Common myeloid progenitor, CD34-positive (primary cell): ENCODE measurements at regions not wholly inside any gene's neighbourhood (a gene's known extent, or its start where the extent isn't known, plus 50 kb on each side); places are given as distances from the start of the nearest gene placed in this dataset.

Source experiments
- CTCF ChIA-PET: fragments of 350-600 bp; sonication (Branson Sonifier 250); formaldehyde crosslinking; loops from one replicate; lab custom pipeline; 2021; ENCODE audit warnings: antibody characterized with exemption; lab: Charles Lee
- POLR2A ChIA-PET: fragments of 350-600 bp; sonication (Branson Sonifier 250); formaldehyde crosslinking; loops from one replicate; lab custom pipeline; 2021; ENCODE audit warnings: antibody characterized with exemption; lab: Charles Lee
- DNase-seq, 3 donors: peaks; one replicate each; pipeline versions ENCODE4 v3.0.0 to v3.0.0-alpha.2; 2013
- H3K27ac ChIP-seq, 2 experiments: 1 replicate in 1 of 2; 2 replicates in 1 of 2; pipeline ENCODE4 v1.7.0; 2013; ENCODE audit warnings: inconsistent platforms in 2 of 2, low read length in 2 of 2, mild to moderate bottlenecking in 2 of 2, low read depth in 1 of 2, moderate library complexity in 1 of 2; ENCODE audit not compliant: severe bottlenecking in 2 of 2, insufficient read depth in 1 of 2, poor library complexity in 1 of 2
- H3K27me3 ChIP-seq, 5 experiments: replicated peaks in 2 of 5; 1 replicate in 3 of 5; 2 replicates in 2 of 5; pipeline versions ENCODE4 v1.6.1 to v1.7.0; 2013; ENCODE audit warnings: low read length in 4 of 5, mild to moderate bottlenecking in 2 of 5, moderate library complexity in 2 of 5, inconsistent platforms in 1 of 5; ENCODE audit not compliant: insufficient read depth in 5 of 5, control insufficient read depth in 4 of 5
- H3K36me3 ChIP-seq, 4 experiments: 1 replicate in 2 of 4; 2 replicates in 2 of 4; pipeline versions ENCODE4 v1.6.1 to v1.7.0; 2013; ENCODE audit warnings: low read length in 3 of 4, control low read depth in 1 of 4, mild to moderate bottlenecking in 1 of 4; ENCODE audit not compliant: control insufficient read depth in 4 of 4, insufficient read depth in 4 of 4
- H3K4me1 ChIP-seq, 4 experiments: 1 replicate in 3 of 4; 2 replicates in 1 of 4; pipeline versions ENCODE4 v1.6.1 to v1.7.1; 2013; ENCODE audit warnings: low read length in 3 of 4, mild to moderate bottlenecking in 3 of 4, control low read depth in 1 of 4, inconsistent platforms in 1 of 4, moderate library complexity in 1 of 4; ENCODE audit not compliant: control insufficient read depth in 4 of 4, insufficient read depth in 4 of 4; ENCODE audit errors: control extremely low read depth in 1 of 4
- H3K4me3 ChIP-seq, 7 experiments: 1 replicate in 4 of 7; 2 replicates in 3 of 7; pipeline versions ENCODE4 v1.5.1 to v1.7.0; 2013; ENCODE audit warnings: mild to moderate bottlenecking in 7 of 7, low read length in 6 of 7, moderate library complexity in 6 of 7, inconsistent platforms in 2 of 7, low read depth in 2 of 7, control low read depth in 1 of 7; ENCODE audit not compliant: insufficient read depth in 4 of 7, control insufficient read depth in 1 of 7; ENCODE audit errors: extremely low read depth in 1 of 7
- H3K9me3 ChIP-seq, 5 experiments: 1 replicate in 4 of 5; 2 replicates in 1 of 5; pipeline versions ENCODE4 v1.6.1 to v1.7.1; 2013; ENCODE audit warnings: low read length in 4 of 5, mild to moderate bottlenecking in 2 of 5, inconsistent platforms in 1 of 5, low read depth in 1 of 5, moderate library complexity in 1 of 5; ENCODE audit not compliant: control insufficient read depth in 4 of 5, insufficient read depth in 2 of 5; ENCODE audit errors: control extremely low read depth in 1 of 5
- WGBS: methylation state at CpG from one replicate; pipeline ENCODE4 v1.1.5; 2013; ENCODE audit not compliant: insufficient coverage; 5-methylcytosine and 5-hydroxymethylcytosine counted together

GRCh38 chr1:189150624-189151023, 1327.0 kb downstream of the BRINP3 start:
- 100% methylated on average over 3 of the region's 6 CpGs for WGBS
- Histone ChIP-seq H3K9me3 (no peaks in the 10 kb centered on the region), H3K36me3 (no peaks in the 10 kb centered on the region), H3K27me3 (no peaks in the 10 kb centered on the region), H3K4me3 (no peak overlapping the region), H3K27ac (no peak overlapping the region), H3K4me1 (no peaks in the 10 kb centered on the region)
- ChIA-PET CTCF (no interaction called here), POLR2A (no interaction called here)
- DNase-seq: no peak

DNA sequence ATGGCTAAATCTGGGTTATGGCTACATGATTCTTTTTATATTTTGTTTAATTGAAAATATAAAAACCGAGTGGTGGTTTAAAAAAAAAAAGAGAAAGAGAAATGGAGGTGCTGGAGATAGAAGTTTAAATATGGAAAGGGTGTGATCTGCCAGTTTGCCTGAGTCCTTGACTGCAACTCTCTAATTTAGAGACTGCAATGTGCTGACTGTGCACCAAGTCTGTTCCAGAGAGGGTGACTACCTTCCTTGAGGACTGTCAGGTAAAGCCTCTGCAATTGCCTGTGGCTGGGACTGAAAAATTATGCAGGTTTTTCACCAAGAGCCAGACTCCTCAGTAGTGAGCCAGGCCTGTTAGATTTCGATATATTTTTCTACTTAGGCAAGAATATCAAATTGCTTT, 1326.3 kb downstream of the BRINP3 start:
- 100% methylated on average over 1 of the region's 2 CpGs for WGBS
- no peak for DNase-seq
- H3K4me1 ChIP-seq: no peaks in the 10 kb centered on the region
- H3K36me3 ChIP-seq: no peaks in the 10 kb centered on the region
- H3K9me3 ChIP-seq: no peaks in the 10 kb centered on the region
- no peak overlapping the region for H3K4me3 ChIP-seq
- no peak overlapping the region for H3K27ac ChIP-seq
- H3K27me3 ChIP-seq: no peaks in the 10 kb centered on the region
- POLR2A ChIA-PET: no interaction called here
- CTCF ChIA-PET: no interaction called here

DNA sequence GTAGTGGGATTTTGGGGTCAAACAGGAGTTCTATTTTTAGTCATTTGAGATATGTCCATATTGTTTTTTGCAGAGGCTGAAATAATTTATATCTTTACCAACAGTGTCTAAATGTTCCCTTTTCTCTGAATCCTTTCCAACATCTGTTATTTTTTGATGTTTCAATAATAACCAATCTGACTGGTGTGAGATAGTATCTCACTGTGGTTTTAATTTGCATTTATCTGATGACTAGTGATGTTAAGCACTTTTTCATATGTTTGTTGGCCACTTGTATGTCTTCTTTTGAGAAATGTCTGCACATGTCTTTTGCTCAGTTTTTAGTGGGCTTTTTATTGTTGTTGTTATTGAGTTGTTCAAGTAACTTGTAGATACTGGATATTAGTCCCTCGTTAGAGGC, 1325.0 kb downstream of the BRINP3 start:
- no peak for DNase-seq
- ChIA-PET CTCF (no interaction called here), POLR2A (no interaction called here)
- Histone ChIP-seq H3K27ac (no peak overlapping the region), H3K36me3 (no peaks in the 10 kb centered on the region), H3K4me1 (no peaks in the 10 kb centered on the region), H3K27me3 (no peaks in the 10 kb centered on the region), H3K9me3 (no peaks in the 10 kb centered on the region), H3K4me3 (no peak overlapping the region)
- WGBS: no CpG with 5 or more reads among the region's 1 CpG

- Histone ChIP-seq H3K27me3 (no peaks in the 10 kb centered on the region), H3K9me3 (no peaks in the 10 kb centered on the region), H3K4me3 (no peak overlapping the region), H3K27ac (no peak overlapping the region), H3K36me3 (no peaks in the 10 kb centered on the region), H3K4me1 (no peaks in the 10 kb centered on the region)
- no peak for DNase-seq
- ChIA-PET CTCF (no interaction called here), POLR2A (no interaction called here)
- WGBS: 85% methylated on average over 3 of the region's 6 CpGs
Observed at GRCh38 chr1:189158155-189158554, 1319.5 kb downstream of the BRINP3 start.

DNA sequence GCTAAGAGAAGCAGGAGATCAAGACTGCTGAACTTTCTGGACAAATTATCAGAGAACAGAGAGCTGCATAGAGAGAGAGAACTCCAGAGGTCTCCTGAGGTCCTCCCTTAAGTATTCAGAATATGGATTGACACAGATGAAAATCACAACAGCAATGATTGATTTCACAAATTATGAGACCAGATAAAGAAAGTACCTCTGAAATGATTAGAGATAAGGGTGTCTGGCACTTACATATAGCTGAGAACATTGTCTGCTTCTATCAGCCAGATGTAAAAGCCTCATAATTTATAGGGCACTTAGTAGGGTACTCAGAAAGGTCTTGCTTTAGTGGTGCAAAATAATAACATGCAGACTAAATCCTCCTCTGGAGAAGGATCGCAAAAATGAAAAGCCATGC, 1301.8 kb downstream of the BRINP3 start:
- no peaks in the 10 kb centered on the region for H3K4me1 ChIP-seq
- no peak overlapping the region for H3K4me3 ChIP-seq
- H3K36me3 ChIP-seq: no peaks in the 10 kb centered on the region

DNA sequence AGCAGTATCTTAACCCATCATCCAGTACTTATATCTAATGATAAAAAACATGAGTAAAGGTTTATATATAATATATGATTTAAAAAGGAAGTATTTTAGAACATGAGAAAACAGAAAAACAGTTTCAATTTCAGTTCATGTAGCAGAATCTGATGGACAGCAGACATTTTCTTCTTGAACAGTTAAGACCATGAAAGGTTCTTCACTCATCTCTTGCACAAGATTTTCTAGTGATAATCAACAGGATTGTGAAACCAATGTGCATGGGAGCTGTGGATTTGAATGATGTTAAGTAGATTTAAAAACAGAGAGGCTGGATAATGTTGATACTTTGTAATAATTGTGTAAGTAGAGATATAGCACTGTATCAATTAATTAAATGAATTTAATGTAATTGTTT, 1297.6 kb downstream of the BRINP3 start:
- Histone ChIP-seq H3K36me3 (no peaks in the 10 kb centered on the region), H3K9me3 (no peaks in the 10 kb centered on the region), H3K27me3 (no peaks in the 10 kb centered on the region), H3K4me1 (no peaks in the 10 kb centered on the region), H3K27ac (no peak overlapping the region), H3K4me3 (no peak overlapping the region)
- ChIA-PET POLR2A (no interaction called here), CTCF (no interaction called here)
- DNase-seq: no peak

More for the DNA sequence above, 1301.8 kb downstream of the BRINP3 start:
- no peaks in the 10 kb centered on the region for H3K27me3 ChIP-seq
- POLR2A ChIA-PET: no interaction called here
- H3K9me3 ChIP-seq: peaks cover 0 to 3% (median 0%) of the 10 kb centered on the region in 5 experiments
- no peak for DNase-seq
- WGBS: no CpG with 5 or more reads among the region's 1 CpG
- no peak overlapping the region for H3K27ac ChIP-seq
- CTCF ChIA-PET: no interaction called here

- no CpG with 5 or more reads among the region's 2 CpGs for WGBS
- ChIA-PET POLR2A (no interaction called here), CTCF (no interaction called here)
- H3K27ac ChIP-seq: no peak overlapping the region
- no peak for DNase-seq
- H3K36me3 ChIP-seq: no peaks in the 10 kb centered on the region
- no peak overlapping the region for H3K4me3 ChIP-seq
- H3K27me3 ChIP-seq: no peaks in the 10 kb centered on the region
- H3K4me1 ChIP-seq: no peaks in the 10 kb centered on the region
- no peaks in the 10 kb centered on the region for H3K9me3 ChIP-seq
Observed at GRCh38 chr1:189185097-189185496, 1292.6 kb downstream of the BRINP3 start.
